T-helper 9 cell (primary cell): ENCODE measurements at regions not wholly inside any gene's neighbourhood (a gene's known extent, or its start where the extent isn't known, plus 50 kb on each side); places are given as distances from the start of the nearest gene placed in this dataset.

Experiments used
- DNase-seq: peaks from one replicate; pipeline ENCODE4 v3.0.0-alpha.2; 2020

GRCh38 chr4:140211693-140212092, 57.7 kb upstream of the MAML3 start:
- DNase-seq, result no peak

- no peak for DNase-seq
These were observed 57.2 kb upstream of the MAML3 start for GRCh38 chr4:140211161-140211560.

- no peak for DNase-seq
These were observed 54.9 kb upstream of the MAML3 start for GRCh38 chr4:140208921-140209320.
